Epithelial cell of proximal tubule (primary cell): ENCODE measurements at regions not wholly inside any gene's neighbourhood (a gene's known extent, or its start where the extent isn't known, plus 50 kb on each side); places are given as distances from the start of the nearest gene placed in this dataset.

Experiments used
- DNase-seq: peaks from one replicate; pipeline ENCODE4 v3.0.0-alpha.2; 2011; ENCODE audit warnings: low read depth
- H3K4me3 ChIP-seq: 2 replicates; pipeline ENCODE4 v1.5.1; 2011; ENCODE audit warnings: low read depth, mild to moderate bottlenecking, low read length
- CTCF ChIP-seq: conservative IDR thresholded peaks from 2 replicates; pipeline ENCODE4 v1.5.1; 2012; ENCODE audit warnings: low read depth, mild to moderate bottlenecking, low read length

GRCh38 chr2:6288791-6289190, 576.9 kb downstream of the CMPK2 start:
- H3K4me3 ChIP-seq: no peak overlapping the region
- no peak for DNase-seq
- no peak for TF ChIP-seq CTCF

- H3K4me3 ChIP-seq: no peak overlapping the region
- no peak for TF ChIP-seq CTCF
- DNase-seq: no peak
These were observed 575.3 kb downstream of the CMPK2 start for GRCh38 chr2:6290217-6291015.

DNA sequence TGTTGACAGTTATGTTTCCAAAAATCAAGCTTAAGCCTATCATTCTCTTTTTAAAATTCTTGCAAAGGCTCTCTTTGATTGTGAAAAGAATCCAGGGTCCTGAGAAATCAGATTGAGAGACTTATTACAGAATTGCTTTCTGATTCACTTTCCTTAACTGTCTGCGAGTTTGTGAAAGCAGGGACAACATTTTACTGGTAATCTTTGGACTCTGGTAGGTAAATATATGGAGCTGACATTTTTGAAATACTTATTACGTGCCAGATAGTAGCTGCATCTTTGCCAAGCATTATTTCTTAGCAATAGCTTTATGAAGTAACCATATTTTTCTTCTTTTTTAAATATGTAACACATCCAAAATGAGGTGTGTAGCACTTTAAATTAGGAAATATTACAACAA, 570.9 kb downstream of the CMPK2 start:
- H3K4me3 ChIP-seq: no peak overlapping the region
- TF ChIP-seq CTCF: no peak
- no peak for DNase-seq

DNA sequence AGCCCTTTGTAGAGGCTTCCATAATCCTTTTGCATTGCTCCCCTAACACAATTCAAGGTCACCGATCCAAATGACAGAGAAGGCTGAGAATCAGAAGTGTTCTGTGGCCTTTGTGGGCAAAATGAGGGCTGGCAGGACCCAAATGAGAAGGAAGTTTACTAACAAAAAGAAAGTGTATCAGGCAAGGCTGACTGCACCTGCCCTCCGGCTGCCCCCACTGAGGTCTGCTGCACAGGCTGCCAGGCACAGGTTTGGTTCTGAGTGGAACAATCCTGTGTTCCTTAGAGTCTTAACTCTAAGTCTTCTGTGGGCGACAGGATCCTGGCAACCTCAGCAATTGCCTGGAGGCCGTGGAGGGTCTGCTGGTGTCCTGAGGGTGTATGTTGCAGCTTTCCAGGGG, 568.5 kb downstream of the CMPK2 start:
- no peak for TF ChIP-seq CTCF
- DNase-seq: no peak
- H3K4me3 ChIP-seq: no peak overlapping the region

DNA sequence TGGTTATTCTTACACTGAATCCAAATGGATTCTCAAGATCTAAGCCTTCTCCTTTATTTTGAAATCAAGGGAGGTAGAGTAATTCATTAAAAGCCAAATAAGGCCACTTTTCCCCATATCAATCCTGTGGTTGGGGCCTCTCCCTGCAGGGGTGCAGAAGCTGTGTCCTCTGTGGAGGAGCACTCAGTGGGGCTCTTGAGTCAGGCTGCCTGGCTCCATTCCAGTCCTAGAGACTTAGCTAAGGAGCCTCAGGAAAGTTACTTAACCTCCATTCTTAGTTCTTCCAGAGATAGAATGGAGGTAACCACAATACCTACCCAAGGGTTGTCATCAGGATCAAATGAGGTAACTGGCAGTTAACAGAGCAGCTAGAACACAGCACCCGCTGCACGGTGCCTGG, 564.3 kb downstream of the CMPK2 start:
- no peak for TF ChIP-seq CTCF
- DNase-seq: no peak
- no peak overlapping the region for H3K4me3 ChIP-seq

- H3K4me3 ChIP-seq: no peak overlapping the region
- TF ChIP-seq CTCF: no peak
- no peak for DNase-seq
These were observed 556.7 kb downstream of the CMPK2 start for GRCh38 chr2:6308986-6309385.
